ENCODE measurements at regions not wholly inside any gene's neighbourhood (a gene's known extent, or its start where the extent isn't known, plus 50 kb on each side); places are given as distances from the start of the nearest gene placed in this dataset.

DNA sequence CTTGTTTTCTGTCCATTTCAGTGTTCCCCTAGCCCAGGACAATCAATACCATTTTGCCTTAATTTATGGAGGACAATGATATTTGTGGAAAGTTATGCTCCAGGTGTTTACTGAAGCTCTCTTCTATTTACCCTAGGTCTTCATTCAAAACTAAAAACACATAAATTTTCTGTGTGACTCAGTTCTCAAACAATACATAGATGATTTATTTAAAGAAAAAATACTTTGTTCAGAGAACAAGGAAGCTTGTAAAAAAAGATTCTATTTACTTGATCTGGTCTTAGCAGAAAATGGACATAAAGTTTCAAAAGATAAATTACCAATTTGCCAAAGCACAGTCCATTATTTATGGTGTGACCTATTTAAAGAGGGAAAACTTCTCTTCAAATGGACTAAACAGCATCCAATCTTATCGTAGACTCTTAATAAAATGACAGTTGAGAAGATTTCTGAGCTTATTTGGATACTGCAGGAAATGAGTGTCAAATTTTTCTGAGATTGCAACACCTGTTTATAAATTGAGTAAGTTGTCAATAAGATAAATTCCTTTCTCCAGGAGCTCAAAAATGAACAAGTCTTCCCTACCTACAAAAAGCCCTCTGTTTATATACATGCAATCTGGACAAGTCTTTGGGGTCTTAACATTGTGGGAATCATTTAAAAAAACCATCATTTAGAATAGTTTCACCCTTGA, 627.2 kb downstream of the PSAT1 start:
- DNase-seq, result no peak

DNA sequence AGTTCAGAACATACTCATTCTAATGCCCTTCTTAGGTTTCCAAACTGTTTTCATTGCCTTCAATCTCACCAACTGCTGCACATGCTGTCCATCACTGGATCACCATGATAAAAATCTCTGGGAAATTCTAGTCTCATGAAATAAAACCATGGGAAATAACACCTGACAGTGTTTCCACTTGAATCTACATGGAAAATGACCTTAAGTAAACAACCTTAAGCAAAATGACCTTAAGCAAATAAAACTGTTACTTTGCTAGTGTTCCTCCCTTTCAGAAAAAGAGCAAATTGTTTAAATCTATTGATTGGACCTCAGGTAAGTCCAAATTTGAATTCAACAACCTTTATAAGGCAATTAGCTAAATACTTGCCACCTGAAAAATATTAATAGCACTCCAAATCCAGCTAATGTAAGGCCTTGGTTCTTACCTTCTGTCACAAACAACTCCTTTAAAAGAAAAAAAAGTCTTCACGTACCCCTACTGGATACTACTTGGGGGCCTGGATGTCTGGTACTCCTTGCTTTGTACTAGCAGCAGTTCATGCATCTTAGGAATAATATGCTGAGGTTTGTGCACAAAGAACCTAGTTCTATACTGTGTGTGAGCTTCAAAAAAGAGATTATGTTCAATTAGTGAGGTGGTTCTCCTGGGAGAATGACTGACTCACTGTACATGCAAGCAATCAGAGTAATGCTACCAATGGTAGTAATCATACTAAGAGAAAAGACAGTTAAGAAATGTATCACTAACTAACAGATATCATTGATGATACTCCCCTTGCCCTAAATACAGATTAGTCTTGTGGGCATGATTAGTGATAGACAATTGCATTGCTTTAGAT, 630.4 kb downstream of the PSAT1 start:
- DNase-seq, result no peak

DNA sequence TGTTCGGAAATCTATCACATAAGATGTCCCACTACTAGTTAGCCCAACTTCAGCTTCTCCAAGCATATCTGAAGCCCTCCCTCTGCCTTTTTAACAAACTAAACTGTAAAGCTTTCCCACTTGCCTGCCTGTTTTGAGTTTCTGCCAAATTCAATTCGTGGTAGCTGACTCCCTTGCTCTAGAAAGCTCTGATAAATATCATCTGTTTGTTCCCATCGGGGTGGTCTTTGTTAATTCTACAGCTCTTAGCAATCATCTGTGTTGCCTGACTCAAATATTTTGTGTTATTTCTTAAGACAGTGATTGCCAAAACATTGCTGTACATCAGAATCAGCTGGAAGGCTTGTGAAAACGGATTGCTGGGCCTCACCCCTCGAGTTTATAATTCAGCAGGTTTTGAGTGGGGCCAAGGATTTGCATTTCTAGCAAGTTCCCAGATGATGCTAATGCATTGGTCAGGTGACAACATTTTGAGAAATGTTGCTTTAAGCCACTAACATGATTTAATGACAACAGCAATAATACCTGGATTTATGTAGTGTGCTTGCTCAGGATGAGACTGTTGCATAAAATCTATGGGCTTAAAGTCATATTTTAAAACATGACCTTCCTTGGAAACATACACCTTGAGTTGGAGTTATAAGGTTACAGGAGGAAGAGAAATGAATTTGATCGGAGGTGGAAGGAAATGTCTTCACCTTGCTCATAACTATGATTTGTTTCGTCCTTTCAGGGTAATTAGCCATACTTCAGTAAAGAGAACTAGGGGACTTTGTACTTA, 631.9 kb downstream of the PSAT1 start:
- no peak for DNase-seq

DNA sequence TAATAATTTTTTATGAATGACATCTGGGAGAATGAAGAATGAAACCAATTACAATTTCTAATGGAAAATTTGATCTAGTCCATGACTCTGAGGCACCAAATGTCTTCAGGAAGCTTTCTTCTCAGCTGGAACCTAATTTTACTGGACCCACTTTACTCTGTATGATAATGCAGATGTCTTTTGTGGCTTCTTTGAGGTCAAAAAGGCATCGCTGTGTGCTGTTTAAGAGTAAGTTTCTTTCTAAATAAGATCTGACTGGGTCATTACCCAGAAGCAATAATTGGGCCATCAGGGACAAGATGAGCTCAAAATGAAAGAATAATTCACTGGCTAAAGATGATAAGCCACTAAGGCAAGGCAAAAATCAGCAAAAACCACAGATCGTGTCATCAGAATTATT, 633.4 kb downstream of the PSAT1 start:
- DNase-seq, result no peak

DNA sequence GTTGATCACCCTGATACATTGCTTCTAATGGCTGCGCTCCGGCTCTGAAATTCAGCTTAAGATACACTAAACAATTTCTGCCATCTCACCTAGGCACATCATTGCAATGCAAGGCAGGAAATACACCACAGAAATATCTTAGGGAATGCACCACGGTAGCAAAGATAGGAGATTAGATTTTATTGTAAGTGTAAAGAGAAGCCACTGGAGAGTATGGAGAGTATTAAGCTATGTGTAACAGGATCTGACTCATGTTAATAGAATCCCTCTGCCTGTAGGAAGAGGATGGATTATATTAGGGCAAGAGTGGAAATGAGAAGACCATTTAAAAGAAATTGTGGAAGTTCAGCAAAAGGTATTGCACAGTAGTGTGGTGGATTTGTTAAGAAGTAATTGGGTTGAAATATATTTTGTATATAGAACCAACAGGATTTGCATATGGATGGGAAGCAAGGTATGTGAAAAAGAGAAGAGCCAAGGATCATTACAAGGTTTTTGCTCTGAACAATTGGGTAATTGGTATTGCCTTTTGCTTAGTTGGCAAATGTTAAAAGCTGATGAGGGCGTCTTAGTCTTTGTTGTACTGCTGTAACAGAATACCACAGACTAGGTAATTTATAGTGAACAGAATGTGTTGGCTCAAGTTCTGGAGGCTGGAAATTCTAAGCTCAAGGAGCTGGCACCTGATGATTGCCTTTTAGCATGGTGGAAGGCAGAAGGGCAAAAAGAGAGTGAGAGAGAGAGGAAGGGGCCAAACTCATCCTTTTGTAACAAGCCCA, 636.1 kb downstream of the PSAT1 start:
- no peak for DNase-seq

DNA sequence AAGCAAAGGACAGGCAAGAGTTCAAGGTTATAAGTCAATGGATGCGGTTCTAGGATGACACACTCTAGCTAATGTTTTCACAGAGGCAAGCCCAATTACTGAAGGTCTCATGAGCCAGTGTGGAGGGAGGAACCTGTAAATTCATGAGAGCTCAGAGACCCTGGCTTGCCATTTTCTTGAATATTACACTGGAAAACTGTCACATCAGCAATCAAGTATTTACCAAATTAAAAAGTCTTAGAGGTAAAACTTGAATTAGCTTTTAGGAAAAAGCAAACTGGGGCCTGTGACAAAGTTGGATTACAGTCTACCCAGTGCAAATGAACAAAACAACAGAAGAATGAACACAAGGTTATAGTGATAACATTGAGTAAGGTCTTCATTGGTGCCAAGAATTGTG, 636.9 kb upstream of the TLE4 start:
- no peak for DNase-seq

DNA sequence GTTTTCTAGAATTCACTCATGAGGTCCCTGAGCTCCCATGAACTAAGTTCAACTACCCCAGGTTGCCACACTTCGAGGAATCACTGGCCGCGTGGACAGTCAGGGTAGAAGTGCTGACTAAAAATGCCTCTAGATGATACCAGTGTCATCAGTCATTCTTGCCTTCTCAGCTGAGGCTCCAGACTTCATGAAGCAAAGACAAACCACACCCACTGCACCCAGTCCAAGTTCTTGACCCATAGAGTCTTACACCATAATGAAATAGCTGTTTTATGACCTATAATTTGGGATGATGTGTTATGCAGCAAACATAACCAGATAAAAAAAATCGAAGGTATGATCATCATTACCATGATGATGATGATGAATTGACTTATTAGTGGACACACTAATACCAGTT, 632.9 kb upstream of the TLE4 start:
- no peak for DNase-seq

DNA sequence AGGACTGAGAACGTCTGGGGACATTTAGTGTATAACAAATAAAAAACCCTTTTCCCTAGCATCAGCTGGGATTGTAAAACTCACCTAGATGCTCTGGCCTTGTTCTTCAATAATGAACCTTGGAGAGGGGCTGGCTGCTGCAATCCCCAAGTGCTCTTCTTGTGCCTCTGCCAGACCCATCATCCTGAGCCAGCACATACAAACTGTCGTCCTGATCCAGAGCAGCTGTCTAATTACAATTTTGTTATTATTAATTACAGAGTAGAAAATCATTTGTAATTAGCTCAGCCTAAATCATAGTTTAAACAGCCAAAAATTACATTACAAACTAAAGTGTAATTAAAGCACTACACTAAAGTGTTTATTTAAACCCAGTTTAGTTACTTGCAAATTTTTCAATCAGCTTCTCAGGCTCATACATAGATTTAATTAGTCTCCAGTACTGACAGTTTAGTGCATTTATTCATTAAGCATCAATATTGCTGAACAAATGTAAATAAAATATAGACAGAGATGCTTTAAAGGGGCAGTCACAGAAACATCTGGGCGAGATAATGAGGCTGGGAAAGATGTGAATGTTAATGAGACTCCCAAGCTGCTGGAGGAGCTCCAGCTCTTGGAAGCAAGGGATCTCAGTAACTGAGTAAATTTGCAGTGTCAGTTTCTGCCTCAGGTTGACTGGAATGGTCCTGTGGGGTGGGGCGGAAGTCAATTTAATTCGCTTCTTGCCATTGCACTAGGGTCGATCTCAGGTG, 632.3 kb upstream of the TLE4 start:
- no peak for DNase-seq

DNA sequence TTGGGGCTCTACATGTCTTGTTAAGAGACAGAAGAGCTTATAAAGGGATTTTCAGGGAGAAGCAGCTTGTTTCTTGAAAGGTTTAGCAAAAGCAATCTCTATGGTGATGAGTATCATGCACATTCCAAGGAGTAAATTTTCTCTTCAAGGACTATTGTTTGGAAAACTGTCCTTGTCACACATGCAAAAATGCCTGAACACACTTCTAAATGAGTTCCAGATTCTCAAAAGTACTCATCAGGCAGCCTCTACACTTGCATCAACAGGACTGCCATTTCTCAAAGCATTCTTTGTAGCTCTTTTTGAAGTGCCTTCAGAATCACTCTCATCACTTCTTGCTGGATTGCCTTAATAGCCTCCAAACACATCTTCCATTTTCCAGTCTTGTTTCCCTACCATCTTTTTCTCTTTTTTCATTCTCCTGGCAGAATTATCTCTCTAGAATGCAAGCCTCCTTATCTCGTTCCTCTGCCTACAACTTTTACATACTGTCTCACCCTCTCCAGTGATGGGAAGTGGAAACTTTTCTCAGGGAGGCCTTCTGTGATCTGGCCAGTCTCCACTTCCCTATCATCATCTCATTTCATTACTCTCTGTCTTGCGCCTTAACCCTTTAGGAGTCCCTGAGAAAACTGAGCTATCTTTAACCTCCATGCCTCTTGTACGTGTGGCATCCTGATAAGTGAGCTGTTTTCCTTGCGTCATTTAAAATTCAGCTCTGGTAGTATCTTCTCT, 631.5 kb upstream of the TLE4 start:
- DNase-seq, result no peak

DNA sequence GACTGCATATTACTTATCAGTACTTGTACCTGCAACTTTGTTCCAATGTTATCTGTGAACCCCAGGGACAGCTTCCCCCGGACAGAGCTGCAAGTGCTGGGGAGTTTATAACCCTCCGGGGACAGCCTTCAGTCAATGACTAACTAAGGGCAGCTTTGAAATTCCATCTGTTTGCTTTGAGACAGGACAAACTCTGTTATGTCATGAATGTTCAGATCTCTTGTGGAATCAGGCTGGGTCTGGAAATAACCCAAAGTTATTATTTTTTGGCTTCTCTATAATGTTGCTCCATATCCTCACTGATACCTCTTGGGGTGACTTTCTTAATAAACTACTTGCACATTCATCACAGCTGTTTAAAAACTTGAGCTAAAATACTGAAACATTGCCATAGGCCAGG, 617.5 kb upstream of the TLE4 start:
- DNase-seq, result no peak

DNA sequence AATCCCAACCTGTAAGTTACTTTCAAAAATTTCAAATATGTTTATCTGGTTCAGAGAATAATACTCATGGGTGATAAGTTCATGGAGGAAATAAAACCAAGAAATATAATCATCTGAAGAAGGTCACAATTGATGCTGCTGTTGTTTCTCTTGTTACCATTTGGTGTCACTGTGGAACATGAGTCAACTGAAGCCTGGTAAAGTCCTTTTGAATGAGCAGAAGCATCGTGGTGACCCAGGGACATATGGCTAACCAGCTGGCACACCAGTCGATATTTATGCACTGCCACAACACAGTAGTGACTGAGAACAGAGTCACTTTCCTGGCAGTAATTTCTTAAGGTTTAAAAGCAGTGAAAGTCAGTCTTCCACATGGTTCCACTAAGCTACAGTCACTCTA, 612.9 kb upstream of the TLE4 start:
- DNase-seq, result no peak

DNA sequence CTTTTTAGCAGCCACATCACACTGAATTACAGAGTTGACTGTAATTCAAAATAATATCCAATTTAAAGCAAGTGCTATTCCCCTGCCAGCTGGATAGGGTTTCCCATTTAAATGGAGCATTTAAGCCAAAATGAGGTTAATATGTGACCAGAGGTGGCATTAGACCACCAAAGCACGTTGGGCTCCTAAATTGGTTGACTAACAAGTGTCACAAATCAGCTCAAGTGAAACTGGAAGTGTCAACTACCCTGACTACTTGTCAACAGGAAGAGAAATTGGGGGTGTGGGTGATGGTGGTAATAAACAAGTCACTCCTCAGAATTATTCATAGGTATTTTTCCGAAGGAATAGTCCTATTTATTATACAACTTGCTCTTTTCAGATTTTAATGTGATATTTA, 609.6 kb upstream of the TLE4 start:
- no peak for DNase-seq

DNA sequence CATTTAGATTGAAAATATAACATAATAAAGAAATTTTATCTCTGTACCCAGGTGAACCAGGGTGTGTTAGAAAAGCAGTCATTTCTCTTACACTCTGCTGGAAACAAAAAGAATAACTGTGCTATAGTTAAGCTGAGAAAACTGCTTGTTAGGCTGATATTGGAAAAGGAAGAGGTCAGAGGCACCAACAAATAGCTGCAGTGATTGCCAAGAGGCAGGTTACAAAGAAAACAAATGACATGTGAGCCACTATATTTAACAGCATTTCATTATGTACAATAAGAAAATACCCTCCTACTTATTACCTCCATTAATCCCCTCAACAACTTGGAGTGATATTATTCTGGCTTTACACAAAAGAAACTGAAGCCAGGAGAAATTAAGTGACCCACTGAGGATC, 607.9 kb upstream of the TLE4 start:
- no peak for DNase-seq

DNA sequence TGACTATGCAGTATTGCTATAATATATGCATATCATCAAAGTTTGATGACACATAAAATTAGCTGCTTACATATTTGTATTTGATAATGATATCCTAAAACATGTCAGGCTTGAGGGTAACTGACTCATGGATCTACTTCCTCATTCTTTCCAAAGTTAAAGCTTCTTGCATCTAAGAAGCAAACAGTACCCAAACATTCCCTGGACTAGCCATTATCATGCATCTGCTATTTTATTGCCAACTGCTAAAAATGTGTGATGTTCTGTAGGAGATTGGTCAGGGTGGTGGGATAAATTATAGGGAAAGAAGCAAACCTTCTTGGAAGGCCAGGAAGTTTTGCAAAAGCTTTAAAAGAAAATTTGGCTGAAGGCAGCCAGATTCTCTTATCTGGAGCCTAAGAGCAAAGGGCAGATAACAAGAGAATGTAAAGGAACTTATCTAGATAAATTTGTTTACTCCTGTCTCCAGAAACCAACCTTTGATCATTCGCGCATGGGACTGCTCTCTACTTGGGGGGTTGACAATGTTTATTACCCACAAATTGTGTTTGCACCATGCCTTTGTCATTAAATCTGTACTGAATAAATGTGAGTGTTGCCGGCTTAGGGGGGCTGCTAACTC, 604.1 kb upstream of the TLE4 start:
- no peak for DNase-seq

DNA sequence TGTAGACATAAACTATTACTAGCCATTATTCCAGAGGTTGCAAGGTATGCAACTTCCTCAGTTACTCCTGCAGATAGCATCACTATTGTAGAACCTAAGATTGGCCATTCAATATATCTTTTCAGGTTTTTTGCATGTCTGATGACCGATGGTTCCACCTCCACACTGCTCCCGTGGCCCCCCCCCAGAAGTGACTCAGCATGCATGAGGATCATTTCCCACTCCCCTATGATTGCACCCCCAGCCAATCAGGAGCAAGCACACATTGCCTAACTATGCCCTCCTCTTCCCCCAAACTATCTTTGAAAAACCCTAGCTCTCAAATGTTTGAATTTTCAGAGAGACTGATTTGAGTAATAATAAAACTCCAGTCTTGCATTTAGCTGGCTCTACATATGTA, 601.4 kb upstream of the TLE4 start:
- DNase-seq, result no peak

DNA sequence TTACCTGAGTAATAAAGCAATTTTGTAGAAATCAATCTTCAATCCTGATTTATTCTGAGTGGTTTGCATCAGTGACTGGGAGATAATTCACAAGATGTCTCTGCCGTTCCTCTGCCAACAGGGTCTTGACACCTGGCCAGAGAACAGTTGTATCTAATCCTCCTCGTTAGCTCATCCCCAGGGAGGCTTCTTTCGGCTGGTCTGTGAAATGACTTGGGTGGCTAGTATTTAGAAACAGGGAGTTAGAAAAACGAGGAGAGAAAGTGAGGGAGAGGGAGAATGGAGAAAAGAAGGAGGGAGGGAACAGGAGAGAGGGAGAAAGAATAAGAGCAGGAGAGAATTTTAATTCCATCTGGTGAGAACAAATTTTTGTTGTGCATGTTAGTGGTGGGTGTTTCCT, 600.2 kb upstream of the TLE4 start:
- DNase-seq, result no peak

DNA sequence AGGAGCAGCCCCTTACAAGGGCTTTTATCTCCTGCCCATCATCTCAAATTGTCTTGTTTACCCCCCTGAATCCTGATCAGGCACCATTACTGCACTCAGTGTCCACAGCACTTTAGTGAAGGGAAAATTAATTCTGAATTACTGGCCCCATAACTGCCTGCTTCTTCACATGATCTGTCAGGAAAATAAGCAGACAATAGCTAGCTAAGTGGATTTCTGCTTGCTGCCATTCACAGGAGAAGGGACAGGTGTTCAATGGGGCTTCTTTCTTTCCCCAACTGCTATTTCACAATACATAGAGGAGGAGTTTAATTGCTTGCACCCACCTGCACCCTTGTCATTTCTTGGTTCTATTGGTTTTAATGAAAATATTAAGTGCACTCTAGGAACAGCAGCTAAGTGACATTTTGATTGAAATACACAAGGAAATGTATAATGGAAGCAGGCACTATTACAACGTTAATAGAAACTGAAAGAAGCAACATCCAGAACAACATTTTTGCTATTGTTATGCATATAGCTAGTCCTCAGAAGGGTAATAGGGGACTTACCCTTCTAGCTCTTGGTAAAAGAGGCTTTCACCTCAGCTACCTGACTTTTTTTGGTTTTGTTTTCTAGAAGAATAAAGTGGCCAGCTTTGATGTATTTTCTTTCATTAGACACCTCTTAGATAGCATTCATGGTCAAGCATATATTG, 599.3 kb upstream of the TLE4 start:
- DNase-seq, result no peak

DNA sequence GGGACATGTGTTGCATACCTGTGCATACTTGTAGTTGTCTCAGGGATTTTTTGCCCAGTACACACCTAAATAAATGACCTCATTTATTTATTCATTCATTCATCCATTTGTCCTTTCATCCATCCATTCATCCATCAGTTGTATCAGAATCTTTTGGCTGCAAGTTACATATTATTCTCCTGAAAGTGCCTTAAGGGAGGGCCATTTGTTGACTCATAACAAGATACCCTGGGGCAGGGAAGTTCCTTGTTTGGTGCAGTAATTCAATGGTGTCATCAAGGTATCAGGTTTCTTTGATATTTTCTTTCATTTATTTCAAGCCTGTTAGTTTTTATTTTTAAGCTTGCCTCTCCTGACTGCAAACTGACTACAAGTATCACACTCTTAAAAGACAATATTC, 597.9 kb upstream of the TLE4 start:
- no peak for DNase-seq

DNA sequence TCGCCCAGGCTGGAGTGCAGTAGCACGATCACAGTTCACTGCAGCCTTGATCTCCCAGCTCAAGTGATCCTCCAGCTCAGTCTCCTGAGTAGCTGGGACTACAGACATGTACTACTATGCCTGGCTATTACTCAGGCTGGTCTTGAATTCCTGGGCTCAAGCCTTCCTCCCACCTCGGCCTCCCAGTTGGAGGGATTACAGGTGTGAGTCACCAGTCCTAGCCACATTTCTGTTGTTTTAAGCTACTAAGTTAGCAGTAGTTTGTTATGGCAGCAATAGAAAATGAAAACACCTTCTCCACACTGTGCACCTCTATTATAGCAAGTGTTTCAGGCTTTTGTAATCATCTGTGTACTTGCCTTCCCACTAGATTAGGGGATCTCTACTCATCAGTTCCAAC, 588.9 kb upstream of the TLE4 start:
- no peak for DNase-seq

DNA sequence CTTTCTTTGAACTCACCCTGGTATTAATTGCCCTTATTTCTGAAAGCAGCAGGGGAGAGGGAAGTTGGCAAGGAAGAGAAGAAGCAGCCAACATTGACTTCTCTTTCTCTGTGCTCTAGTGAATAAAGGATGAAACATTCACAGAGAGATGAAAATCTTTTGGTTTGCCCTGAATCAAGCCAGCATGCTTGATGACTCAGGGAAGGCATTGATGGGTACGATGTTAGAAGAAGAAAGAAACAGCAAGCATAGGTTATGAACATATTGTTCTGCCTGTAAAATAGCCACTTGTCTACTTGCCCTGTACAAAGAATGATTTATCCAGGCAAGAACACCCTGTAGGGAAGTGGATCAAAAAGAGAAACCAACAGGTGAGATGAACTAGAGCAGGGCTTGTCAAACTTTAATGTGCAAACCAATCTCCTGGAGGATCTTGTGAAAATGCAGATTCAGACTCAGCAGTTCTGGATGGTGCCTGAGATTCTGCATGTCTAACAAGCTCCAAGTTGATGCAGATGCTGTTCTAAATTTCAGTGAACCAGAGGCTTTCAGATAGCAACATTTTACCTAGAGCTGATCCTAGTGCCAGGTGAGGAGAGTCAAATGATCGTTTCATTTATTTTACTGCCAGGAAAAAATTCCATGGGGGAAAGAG, 586.6 kb upstream of the TLE4 start:
- no peak for DNase-seq
